Stimulated activated CD8-positive, alpha-beta memory T cell treated with anti-CD3 and anti-CD28 coated beads, Interleukin-7, amount 100 ng/mL, for 24 hours (primary cell): ENCODE measurements at regions not wholly inside any gene's neighbourhood (a gene's known extent, or its start where the extent isn't known, plus 50 kb on each side); places are given as distances from the start of the nearest gene placed in this dataset.

Experiments
- DNase-seq: peaks from one replicate; pipeline ENCODE4 v3.0.0-alpha.2; 2020; ENCODE audit warnings: low read depth

GRCh38 chr11:123378096-123378495 is 52.0 kb upstream of the GRAMD1B start:
- no peak for DNase-seq

- DNase-seq, result no peak
These were observed 52.7 kb upstream of the GRAMD1B start for GRCh38 chr11:123377355-123377754.

- DNase-seq, result no peak
These were observed 54.2 kb upstream of the GRAMD1B start for GRCh38 chr11:123375832-123376231.

GRCh38 chr11:123374622-123374968 is 55.5 kb upstream of the GRAMD1B start:
- DNase-seq, result no peak

- no peak for DNase-seq
These were observed 56.1 kb upstream of the GRAMD1B start for GRCh38 chr11:123373754-123374621.

- DNase-seq, result no peak
These were observed 58.4 kb upstream of the GRAMD1B start for GRCh38 chr11:123371506-123372297.

- no peak for DNase-seq
These were observed 63.1 kb upstream of the GRAMD1B start for GRCh38 chr11:123366924-123367323.

- DNase-seq, result no peak
These were observed 64.1 kb upstream of the GRAMD1B start for GRCh38 chr11:123365955-123366354.

GRCh38 chr11:123364080-123364479 is 66.0 kb upstream of the GRAMD1B start:
- no peak for DNase-seq

- DNase-seq, result no peak
These were observed 66.5 kb upstream of the GRAMD1B start for GRCh38 chr11:123363556-123363955.

- DNase-seq, result no peak
These were observed 67.1 kb upstream of the GRAMD1B start for GRCh38 chr11:123362941-123363340.

- DNase-seq, result no peak
These were observed 67.9 kb upstream of the GRAMD1B start for GRCh38 chr11:123362186-123362585.

GRCh38 chr11:123361110-123361509 is 69.0 kb upstream of the GRAMD1B start:
- DNase-seq, result no peak

GRCh38 chr11:123360267-123360936 is 69.7 kb upstream of the GRAMD1B start:
- DNase-seq, result no peak

GRCh38 chr11:123357990-123358827 is 71.9 kb upstream of the GRAMD1B start:
- DNase-seq, result no peak

- no peak for DNase-seq
These were observed 72.6 kb upstream of the GRAMD1B start for GRCh38 chr11:123357353-123357989.

- DNase-seq, result no peak
These were observed 73.5 kb upstream of the GRAMD1B start for GRCh38 chr11:123356539-123356938.

GRCh38 chr11:123354371-123354975 is 75.6 kb upstream of the GRAMD1B start:
- no peak for DNase-seq

- DNase-seq, result no peak
These were observed 78.7 kb upstream of the GRAMD1B start for GRCh38 chr11:123351375-123351774.

- DNase-seq, result no peak
These were observed 80.7 kb upstream of the GRAMD1B start for GRCh38 chr11:123349382-123349781.

GRCh38 chr11:123344790-123345357 is 85.2 kb upstream of the GRAMD1B start:
- DNase-seq, result no peak
